B cell (primary cell): ENCODE measurements at regions not wholly inside any gene's neighbourhood (a gene's known extent, or its start where the extent isn't known, plus 50 kb on each side); places are given as distances from the start of the nearest gene placed in this dataset.

Experiments
- ATAC-seq: fragments of 200-7000 bp; cut with Tn5 transposase; one replicate; pipeline ENCODE4 v1.10.0; 2021; ENCODE audit warnings: low read depth, mild to moderate bottlenecking, moderate number of reproducible peaks, moderate library complexity
- CTCF ChIA-PET: fragments of 350-600 bp; sonication (Branson Sonifier 250); formaldehyde crosslinking; loops from one replicate; lab custom pipeline; 2021; ENCODE audit warnings: antibody characterized with exemption, inconsistent platforms; lab: Charles Lee
- POLR2A ChIA-PET: fragments of 350-600 bp; sonication (Branson Sonifier 250); formaldehyde crosslinking; loops from one replicate; lab custom pipeline; 2021; ENCODE audit warnings: antibody characterized with exemption; lab: Charles Lee
- DNase-seq: peaks from one replicate; pipeline ENCODE4 v3.0.0; 2013
- H2AFZ ChIP-seq: 2 replicates; pipeline ENCODE4 v1.6.1; 2012; ENCODE audit warnings: mild to moderate bottlenecking, low read depth, low read length; ENCODE audit not compliant: insufficient read depth, poor library complexity, severe bottlenecking
- H3K27ac ChIP-seq, 2 donors: 1 replicate in 1 of 2; 2 replicates in 1 of 2; pipeline ENCODE4 v1.5.1; 2012 to 2013; ENCODE audit warnings: low read length in 2 of 2, mild to moderate bottlenecking in 2 of 2, moderate library complexity in 1 of 2
- H3K27me3 ChIP-seq, 4 experiments: fragments of 200-600 bp in 1 of 4; sonication (generic) in 1 of 4; replicated peaks in 1 of 4; 1 replicate in 2 of 4; 2 replicates in 2 of 4; pipeline versions ENCODE4 v1.6.1 to v1.7.0; 2013 to 2016; ENCODE audit warnings: low read length in 3 of 4, mild to moderate bottlenecking in 2 of 4, mixed read lengths in 1 of 4, moderate library complexity in 1 of 4; ENCODE audit not compliant: insufficient read depth in 4 of 4, control insufficient read depth in 3 of 4; ENCODE audit errors: control extremely low read depth in 1 of 4
- H3K36me3 ChIP-seq, 2 experiments: replicated peaks in 1 of 2; 1 replicate in 1 of 2; 2 replicates in 1 of 2; pipeline versions ENCODE4 v1.6.1 to v1.7.1; 2013; ENCODE audit warnings: low read length in 1 of 2; ENCODE audit not compliant: insufficient read depth in 2 of 2, control insufficient read depth in 1 of 2; ENCODE audit errors: control extremely low read depth in 1 of 2, extremely low read depth in 1 of 2
- H3K4me1 ChIP-seq, 2 donors: fragments of 200-600 bp in 1 of 2; sonication (generic) in 1 of 2; 1 replicate in 1 of 2; 2 replicates in 1 of 2; pipeline versions ENCODE4 v1.5.1 to v1.6.1; 2013 to 2017; ENCODE audit warnings: low read length in 2 of 2; ENCODE audit not compliant: control insufficient read depth in 2 of 2, insufficient read depth in 2 of 2
- H3K4me2 ChIP-seq: replicated peaks from 2 replicates; pipeline ENCODE3; 2012; ENCODE audit warnings: mild to moderate bottlenecking, low read depth, low read length; ENCODE audit not compliant: poor library complexity, severe bottlenecking
- H3K4me3 ChIP-seq, 5 experiments: fragments of 200-600 bp in 1 of 5; sonication (generic) in 1 of 5; 1 replicate in 3 of 5; 2 replicates in 2 of 5; pipeline versions ENCODE4 v1.5.1 to v1.7.0; 2011 to 2016; ENCODE audit warnings: low read length in 4 of 5, mild to moderate bottlenecking in 4 of 5, low read depth in 2 of 5, control low read depth in 1 of 5, moderate library complexity in 1 of 5; ENCODE audit not compliant: insufficient read depth in 1 of 5; ENCODE audit errors: control extremely low read depth in 1 of 5, extremely low read depth in 1 of 5
- H3K79me2 ChIP-seq: fragments of 200-600 bp; sonication (generic); one replicate; pipeline ENCODE4 v1.6.0; 2016; ENCODE audit warnings: low read length; ENCODE audit not compliant: control insufficient read depth, insufficient read depth
- H3K9ac ChIP-seq: fragments of 200-600 bp; sonication (generic); 2 replicates; pipeline ENCODE4 v1.6.1; 2017; ENCODE audit warnings: mild to moderate bottlenecking, low read length, moderate library complexity
- H3K9me3 ChIP-seq, 3 donors: one replicate each; pipeline versions ENCODE4 v1.6.1 to v1.7.1; 2013; ENCODE audit warnings: low read length in 2 of 3; ENCODE audit not compliant: control insufficient read depth in 2 of 3, insufficient read depth in 1 of 3; ENCODE audit errors: control extremely low read depth in 1 of 3
- H4K20me1 ChIP-seq: 2 replicates; pipeline ENCODE4 v1.6.0; 2012; ENCODE audit warnings: mild to moderate bottlenecking, low read length; ENCODE audit not compliant: insufficient read depth, control insufficient read depth, poor library complexity, severe bottlenecking
- H3K27ac Mint-ChIP-seq: one replicate; pipeline ENCODE4 v1.8.0; 2021; ENCODE audit warnings: mixed read lengths
- H3K27me3 Mint-ChIP-seq: one replicate; pipeline ENCODE4 v1.8.0; 2021; ENCODE audit warnings: mixed read lengths
- H3K4me1 Mint-ChIP-seq: one replicate; pipeline ENCODE4 v1.8.0; 2021; ENCODE audit warnings: mixed read lengths
- H3K4me3 Mint-ChIP-seq: one replicate; pipeline ENCODE4 v1.8.0; 2021; ENCODE audit warnings: mixed read lengths
- H3K9me3 Mint-ChIP-seq: one replicate; pipeline ENCODE4 v1.8.0; 2022; ENCODE audit warnings: mixed read lengths; ENCODE audit not compliant: insufficient read depth
- EZH2 ChIP-seq: IDR thresholded peaks from 2 replicates; pipeline ENCODE4 v1.6.1; 2012; ENCODE audit warnings: borderline replicate concordance, low read depth, mild to moderate bottlenecking, moderate library complexity, low read length; ENCODE audit not compliant: insufficient read depth, poor library complexity, severe bottlenecking
- WGBS: methylation state at CpG from one replicate; pipeline ENCODE4 v1.1.5; 2013; ENCODE audit warnings: missing lambda C conversion rate; ENCODE audit not compliant: insufficient coverage; 5-methylcytosine and 5-hydroxymethylcytosine counted together
- intact Hi-C: fragments of 100-400 bp; cut with micrococcal nuclease; formaldehyde crosslinking; loops from one replicate; pipeline ENCODE4 v1.10.0; 2022
- TF ChIP-seq, protein P1 (sequence below): fragments of 200-600 bp; IDR thresholded peaks from one replicate; pipeline ENCODE4 v1.8.0; 2022; ENCODE audit warnings: antibody characterized with exemption, mild to moderate bottlenecking

DNA sequence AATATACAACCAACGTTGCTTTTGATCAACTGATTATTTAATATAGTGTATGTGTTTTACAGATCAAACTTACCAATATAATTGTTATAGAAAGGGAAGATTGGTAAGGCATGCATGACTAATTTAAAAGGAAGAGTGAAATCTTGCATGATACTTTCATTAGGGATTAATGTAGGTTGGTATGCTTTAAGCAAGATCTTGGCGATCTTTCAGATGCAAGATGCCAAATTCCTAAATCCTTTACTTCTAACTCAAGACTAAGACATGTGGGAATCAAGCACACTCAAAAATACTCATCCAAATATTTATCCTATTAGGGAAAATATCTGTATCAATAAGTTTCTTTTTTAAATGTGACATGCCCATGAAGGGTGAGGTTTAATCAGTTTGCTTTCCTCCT, 321.4 kb upstream of the MEOX2 start:
- no peak overlapping the region for H3K4me3 Mint-ChIP-seq
- ATAC-seq (no peak), DNase-seq (no peak)
- no peaks in the 10 kb centered on the region for H3K4me1 Mint-ChIP-seq
- Histone ChIP-seq H4K20me1 (no peaks in the 10 kb centered on the region), H2AFZ (no peak overlapping the region), H3K4me1 (no peaks in the 10 kb centered on the region), H3K36me3 (no peaks in the 10 kb centered on the region), H3K27ac (no peak overlapping the region), H3K4me2 (no peak overlapping the region), H3K79me2 (no peaks in the 10 kb centered on the region), H3K4me3 (no peak overlapping the region), H3K27me3 (no peaks in the 10 kb centered on the region), H3K9ac (no peak overlapping the region), H3K9me3 (no peaks in the 10 kb centered on the region)
- POLR2A ChIA-PET = no interaction called here
- WGBS = no CpG with 5 or more reads among the region's 2 CpGs
- H3K27ac Mint-ChIP-seq = no peak overlapping the region
- H3K9me3 Mint-ChIP-seq = no peaks in the 10 kb centered on the region
- TF ChIP-seq, protein P1, sequence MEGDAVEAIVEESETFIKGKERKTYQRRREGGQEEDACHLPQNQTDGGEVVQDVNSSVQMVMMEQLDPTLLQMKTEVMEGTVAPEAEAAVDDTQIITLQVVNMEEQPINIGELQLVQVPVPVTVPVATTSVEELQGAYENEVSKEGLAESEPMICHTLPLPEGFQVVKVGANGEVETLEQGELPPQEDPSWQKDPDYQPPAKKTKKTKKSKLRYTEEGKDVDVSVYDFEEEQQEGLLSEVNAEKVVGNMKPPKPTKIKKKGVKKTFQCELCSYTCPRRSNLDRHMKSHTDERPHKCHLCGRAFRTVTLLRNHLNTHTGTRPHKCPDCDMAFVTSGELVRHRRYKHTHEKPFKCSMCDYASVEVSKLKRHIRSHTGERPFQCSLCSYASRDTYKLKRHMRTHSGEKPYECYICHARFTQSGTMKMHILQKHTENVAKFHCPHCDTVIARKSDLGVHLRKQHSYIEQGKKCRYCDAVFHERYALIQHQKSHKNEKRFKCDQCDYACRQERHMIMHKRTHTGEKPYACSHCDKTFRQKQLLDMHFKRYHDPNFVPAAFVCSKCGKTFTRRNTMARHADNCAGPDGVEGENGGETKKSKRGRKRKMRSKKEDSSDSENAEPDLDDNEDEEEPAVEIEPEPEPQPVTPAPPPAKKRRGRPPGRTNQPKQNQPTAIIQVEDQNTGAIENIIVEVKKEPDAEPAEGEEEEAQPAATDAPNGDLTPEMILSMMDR = no peak
- TF ChIP-seq EZH2 = no peak
- CTCF ChIA-PET = no interaction called here
- intact Hi-C loops = no loop called here
- H3K27me3 Mint-ChIP-seq = no peaks in the 10 kb centered on the region

DNA sequence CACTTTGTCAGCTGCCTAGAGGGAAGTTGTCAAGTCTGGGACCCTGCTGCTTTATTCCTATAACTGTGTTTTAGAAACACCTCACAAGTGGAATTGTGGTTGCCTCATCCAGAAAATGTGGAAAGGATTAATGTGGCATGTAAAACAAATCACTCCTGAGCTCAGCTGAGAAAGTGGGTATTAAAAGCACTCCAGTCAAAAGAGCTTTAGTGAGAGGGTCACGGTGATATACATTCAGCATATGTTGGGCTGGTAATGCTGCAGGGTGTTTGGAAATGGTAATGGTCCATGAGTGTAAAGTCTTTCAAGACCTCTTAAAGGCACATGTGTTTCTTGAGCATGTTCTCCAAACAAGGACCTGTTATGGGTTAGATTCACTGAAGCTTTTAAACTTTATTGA, 318.2 kb upstream of the MEOX2 start:
- H3K36me3 ChIP-seq = no peaks in the 10 kb centered on the region
- ChIA-PET CTCF (no interaction called here), POLR2A (no interaction called here)
- H3K4me3 Mint-ChIP-seq = no peak overlapping the region
- no peaks in the 10 kb centered on the region for H3K27me3 ChIP-seq
- ATAC-seq (no peak), DNase-seq (no peak)
- no peaks in the 10 kb centered on the region for H3K79me2 ChIP-seq
- H4K20me1 ChIP-seq = no peaks in the 10 kb centered on the region
- TF ChIP-seq EZH2 = no peak
- TF ChIP-seq, protein P1 = no peak
- H3K27ac Mint-ChIP-seq = no peak overlapping the region
- no peak overlapping the region for H3K9ac ChIP-seq
- no peaks in the 10 kb centered on the region for H3K4me1 ChIP-seq
- H3K4me1 Mint-ChIP-seq = no peaks in the 10 kb centered on the region
- H3K4me2 ChIP-seq = no peak overlapping the region
- H2AFZ ChIP-seq = no peak overlapping the region
- no peaks in the 10 kb centered on the region for H3K9me3 Mint-ChIP-seq
- WGBS = 83% methylated on average over 1 of the region's 1 CpG
- intact Hi-C loops = no loop called here
- H3K9me3 ChIP-seq = no peaks in the 10 kb centered on the region
- no peaks in the 10 kb centered on the region for H3K27me3 Mint-ChIP-seq
- no peak overlapping the region for H3K27ac ChIP-seq
- H3K4me3 ChIP-seq = no peak overlapping the region
